K562 (cell line): ENCODE measurements at regions not wholly inside any gene's neighbourhood (a gene's known extent, or its start where the extent isn't known, plus 50 kb on each side); places are given as distances from the start of the nearest gene placed in this dataset.

Experiments
- ATAC-seq: fragments of 200-7000 bp; cut with Tn5 transposase; 3 replicates; pipeline ENCODE4 v1.9.1; 2020; ENCODE audit warnings: moderate library complexity
- BruUV-seq: library from RNA; stranded (reverse); fragments of 400-500 nt; replicated peaks from 2 replicates; lab custom pipeline; 2021; lab: Mats Ljungman, UMichigan
- CTCF ChIA-PET: fragments of 300-600 bp; formaldehyde crosslinking; extraction: SDS; loops from one replicate; lab custom pipeline; 2021; ENCODE audit warnings: low intra/inter-chr PET ratio; lab: Yijun Ruan, JAX
- POLR2A ChIA-PET: fragments of 300-600, 350-650 bp; sonication (Branson Sonifier 250); formaldehyde crosslinking; extraction: SDS; loops from one replicate; lab custom pipeline; 2021; ENCODE audit warnings: antibody characterized with exemption, inconsistent platforms; lab: Yijun Ruan, JAX
- DNase-seq, 4 experiments: peaks; one replicate each; pipeline versions ENCODE4 v3.0.0 to v3.0.0-alpha.2; 2011 to 2018; ENCODE audit warnings: low spot score in 3 of 4, mixed read lengths in 3 of 4; ENCODE audit errors: extremely low read depth in 1 of 4
- FAIRE-seq: peaks from 2 replicates; lab custom pipeline; 2011; peaks lifted over from hg19 to GRCh38; lab: Jason Lieb, UNC
- H2AFZ ChIP-seq: 2 replicates; pipeline ENCODE4 v1.6.0; 2011; ENCODE audit warnings: low read depth, low read length, control low read depth, inconsistent platforms
- H3K27ac ChIP-seq: fragments of 200-600 bp; 3 replicates; pipeline ENCODE4 v1.8.0; 2011; ENCODE audit warnings: low read depth, mild to moderate bottlenecking, control low read depth, inconsistent platforms, low read length, moderate library complexity, mixed read lengths; ENCODE audit errors: extremely low read depth
- H3K27me3 ChIP-seq, 2 experiments: fragments of 300-600 bp in 1 of 2; 2 replicates in 1 of 2; 3 replicates in 1 of 2; pipeline versions ENCODE4 v1.6.0 to v1.8.0; 2011; ENCODE audit warnings: inconsistent platforms in 2 of 2, low read length in 2 of 2, mild to moderate bottlenecking in 1 of 2, mixed read lengths in 1 of 2, moderate library complexity in 1 of 2; ENCODE audit not compliant: control insufficient read depth in 2 of 2, insufficient read depth in 2 of 2
- H3K36me3 ChIP-seq: fragments of 300-600 bp; 3 replicates; pipeline ENCODE4 v1.8.0; 2011; ENCODE audit warnings: mild to moderate bottlenecking, low read length, inconsistent platforms; ENCODE audit not compliant: control insufficient read depth, insufficient read depth
- H3K4me1 ChIP-seq, 2 experiments: fragments of 200-600 bp in 1 of 2; replicated peaks in 1 of 2; 2 replicates in 1 of 2; 3 replicates in 1 of 2; pipeline versions ENCODE4 v1.5.1 to v1.8.0; 2011; ENCODE audit warnings: inconsistent platforms in 2 of 2, low read length in 2 of 2, mild to moderate bottlenecking in 1 of 2, mixed read lengths in 1 of 2, moderate library complexity in 1 of 2; ENCODE audit not compliant: control insufficient read depth in 2 of 2, insufficient read depth in 2 of 2
- H3K4me2 ChIP-seq: 2 replicates; pipeline ENCODE4 v1.6.1; 2011; ENCODE audit warnings: low read length, control low read depth, inconsistent platforms, mixed read lengths; ENCODE audit not compliant: insufficient read depth
- H3K4me3 ChIP-seq: fragments of 200-600 bp; sonication (generic), shearing (Covaris generic); 2 replicates; pipeline ENCODE4 v1.5.1; 2016; ENCODE audit warnings: control low read depth, inconsistent platforms
- H3K79me2 ChIP-seq: fragments of 200-600 bp; 3 replicates; pipeline ENCODE4 v1.8.0; 2011; ENCODE audit warnings: low read length, inconsistent platforms; ENCODE audit not compliant: control insufficient read depth, insufficient read depth
- H3K9ac ChIP-seq, 2 experiments: 2 replicates each; pipeline versions ENCODE4 v1.6.0 to v1.6.1; 2011; ENCODE audit warnings: low read depth in 2 of 2, low read length in 2 of 2, control low read depth in 1 of 2, inconsistent platforms in 1 of 2, mild to moderate bottlenecking in 1 of 2, mixed read lengths in 1 of 2; ENCODE audit not compliant: insufficient read depth in 1 of 2
- H3K9me1 ChIP-seq: one replicate; pipeline ENCODE4 v1.6.0; 2011; ENCODE audit warnings: inconsistent platforms, mild to moderate bottlenecking, low read length, moderate library complexity; ENCODE audit not compliant: control insufficient read depth, insufficient read depth
- H3K9me3 ChIP-seq: replicated peaks from 2 replicates; pipeline ENCODE4 v1.5.1; 2011; ENCODE audit warnings: low read depth, low read length, inconsistent platforms; ENCODE audit not compliant: control insufficient read depth, insufficient read depth
- H4K20me1 ChIP-seq: replicated peaks from 2 replicates; pipeline ENCODE4 v1.6.1; 2011; ENCODE audit warnings: low read length, inconsistent platforms, mixed read lengths; ENCODE audit not compliant: control insufficient read depth, insufficient read depth
- CEBPG ChIP-seq, 3 experiments: fragments of 200-800 bp in 1 of 3; sonication (Bioruptor generic) in 1 of 3; sonication (generic) in 1 of 3; formaldehyde crosslinking in 1 of 3; IDR thresholded peaks in 2 of 3; conservative IDR thresholded peaks in 1 of 3; 2 replicates each; pipeline versions ENCODE4 v1.6.1 to v1.8.0; 2016 to 2022; ENCODE audit warnings: missing compliant biosample characterization in 2 of 3, missing genetic modification characterization in 2 of 3, mild to moderate bottlenecking in 1 of 3, missing genetic modification reagents in 1 of 3
- IFI16 ChIP-seq: fragments of 250-450 bp; sonication (Bioruptor Pico); IDR thresholded peaks from 2 replicates; pipeline ENCODE4 v2.1.2; 2022; ENCODE audit warnings: mild to moderate bottlenecking, inconsistent platforms
- SPI1 ChIP-seq: IDR thresholded peaks from 2 replicates; pipeline ENCODE4 v1.6.1; 2011; ENCODE audit warnings: low read depth, low read length, control low read depth, borderline replicate concordance
- SRSF1 ChIP-seq: fragments of 200-400 bp; formaldehyde crosslinking; IDR thresholded peaks from 2 replicates; pipeline ENCODE4 v1.6.1; 2017; ENCODE audit warnings: mild to moderate bottlenecking, low read depth, low read length, moderate library complexity
- ZNF263 ChIP-seq: sonication (generic); formaldehyde crosslinking; IDR thresholded peaks from 2 replicates; pipeline ENCODE4 v1.8.0; 2022; ENCODE audit warnings: mild to moderate bottlenecking, missing genetic modification reagents, borderline replicate concordance
- WGBS: fragments of 100-300 bp; shearing (Covaris generic); methylation state at CpG from one replicate; pipeline ENCODE4 v1.1.6; 2016; ENCODE audit warnings: low coverage, mixed read lengths; ENCODE audit not compliant: insufficient coverage; ENCODE audit errors: missing lambda C conversion rate; 5-methylcytosine and 5-hydroxymethylcytosine counted together
- in situ Hi-C: fragments of 300-500 bp; cut with MboI; formaldehyde crosslinking; loops from 4 replicates; pipeline ENCODE4 v1.15.0; 2018; ENCODE audit warnings: inconsistent platforms, mixed read lengths
- intact Hi-C: fragments of 100-400 bp; cut with micrococcal nuclease; formaldehyde crosslinking; loops from 2 replicates; pipeline ENCODE4 v1.14.2; 2022

GRCh38 chr18:77872166-77872565, 622.5 kb downstream of the GALR1 start:
- ChIA-PET POLR2A (no interaction called here), CTCF (no interaction called here)
- H4K20me1 ChIP-seq, result no peaks in the 10 kb centered on the region
- BruUV-seq, result no TSS peak
- H3K9me3 ChIP-seq, result no peaks in the 10 kb centered on the region
- no peak overlapping the region for H3K4me3 ChIP-seq
- peaks cover 2 to 50% of the 10 kb centered on the region in 2 experiments for H3K27me3 ChIP-seq
- no peaks in the 10 kb centered on the region for H3K9me1 ChIP-seq
- H3K27ac ChIP-seq, result no peak overlapping the region
- 0% methylated on average over 4 of the region's 8 CpGs for WGBS
- ATAC-seq (no peak), DNase-seq (no peak), FAIRE-seq (no peak)
- H3K9ac ChIP-seq, result no peak overlapping the region
- intact Hi-C loops, result no loop called here
- no peaks in the 10 kb centered on the region for H3K36me3 ChIP-seq
- TF ChIP-seq SRSF1 (no peak), IFI16 (CRISPR knock-in tag) (no peak), ZNF263 (no peak)
- H3K4me1 ChIP-seq, result no peaks in the 10 kb centered on the region
- H3K4me2 ChIP-seq, result no peak overlapping the region
- in situ Hi-C loops, result no loop called here
- H3K79me2 ChIP-seq, result no peaks in the 10 kb centered on the region
- H2AFZ ChIP-seq, result no peak overlapping the region

DNA sequence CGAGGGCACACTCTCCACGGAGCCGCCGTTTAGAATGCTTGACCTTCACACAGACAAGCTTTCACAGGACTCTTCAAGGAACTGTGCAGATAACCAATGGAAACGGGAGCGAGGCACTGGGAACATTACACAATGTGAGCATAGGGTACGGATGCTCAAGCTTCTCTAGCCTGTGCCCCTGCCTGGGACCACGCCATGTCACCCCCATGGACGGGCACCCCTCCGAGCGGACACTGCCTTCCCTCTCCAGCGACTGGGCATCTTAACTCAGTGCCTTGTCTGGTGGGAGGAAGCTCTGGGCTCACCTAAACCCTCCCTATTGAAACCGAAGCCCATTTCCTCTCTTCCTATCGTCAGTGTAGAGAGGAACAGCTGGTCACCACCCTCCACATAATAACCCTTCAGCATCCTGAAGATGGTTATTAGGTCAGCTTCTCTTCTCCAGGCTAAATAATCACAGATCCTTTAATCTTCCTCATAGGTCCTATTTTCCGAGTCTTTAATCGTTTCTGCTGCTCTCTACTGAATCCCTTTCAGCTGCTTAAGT, 626.7 kb downstream of the GALR1 start:
- no peaks in the 10 kb centered on the region for H3K9me1 ChIP-seq
- CTCF ChIA-PET, result no interaction called here
- no TSS peak for BruUV-seq

More for the DNA sequence above, 626.7 kb downstream of the GALR1 start:
- Histone ChIP-seq H3K79me2 (no peaks in the 10 kb centered on the region), H3K9ac (no peak overlapping the region), H3K27ac (no peak overlapping the region), H3K36me3 (no peaks in the 10 kb centered on the region), H3K9me3 (no peaks in the 10 kb centered on the region), H4K20me1 (no peaks in the 10 kb centered on the region), H3K4me1 (no peaks in the 10 kb centered on the region), H3K27me3 (peaks cover 0 to 35% of the 10 kb centered on the region in 2 experiments; a peak in 3 of 5 replicates), H2AFZ (no peak overlapping the region), H3K4me3 (no peak overlapping the region), H3K4me2 (no peak overlapping the region)
- FAIRE-seq, result no peak
- no peak for DNase-seq
- POLR2A ChIA-PET, result interaction anchor here (1.1 kb wide), 1 partner anchor 22 kb away, joined by 3 read pairs; no protein-coding TSS in a partner anchor
- intact Hi-C loops (no loop called here), in situ Hi-C loops (no loop called here)
- 0% methylated on average over 11 of the region's 16 CpGs for WGBS
- ATAC-seq, result no peak
- TF ChIP-seq SPI1 (peak; percentile 53; the same call in 1 of the 2 replicates), CEBPG (CRISPR knock-in tag; IDR thresholded peaks at IDR 0.05) (no peak), CEBPG (tag; conservative IDR thresholded peaks at IDR 0.05 in 1 of 2, IDR thresholded peaks at IDR 0.05 in 1 of 2) (no peak)
